B cell (primary cell): ENCODE measurements at regions not wholly inside any gene's neighbourhood (a gene's known extent, or its start where the extent isn't known, plus 50 kb on each side); places are given as distances from the start of the nearest gene placed in this dataset.

ENCODE experiments used
- ATAC-seq: fragments of 200-7000 bp; cut with Tn5 transposase; one replicate; pipeline ENCODE4 v1.10.0; 2021; ENCODE audit warnings: low read depth, mild to moderate bottlenecking, moderate number of reproducible peaks, moderate library complexity
- CTCF ChIA-PET: fragments of 350-600 bp; sonication (Branson Sonifier 250); formaldehyde crosslinking; loops from one replicate; lab custom pipeline; 2021; ENCODE audit warnings: antibody characterized with exemption, inconsistent platforms; lab: Charles Lee
- POLR2A ChIA-PET: fragments of 350-600 bp; sonication (Branson Sonifier 250); formaldehyde crosslinking; loops from one replicate; lab custom pipeline; 2021; ENCODE audit warnings: antibody characterized with exemption; lab: Charles Lee
- DNase-seq: peaks from one replicate; pipeline ENCODE4 v3.0.0; 2013
- H2AFZ ChIP-seq: 2 replicates; pipeline ENCODE4 v1.6.1; 2012; ENCODE audit warnings: mild to moderate bottlenecking, low read depth, low read length; ENCODE audit not compliant: insufficient read depth, poor library complexity, severe bottlenecking
- H3K27ac ChIP-seq, 2 donors: 1 replicate in 1 of 2; 2 replicates in 1 of 2; pipeline ENCODE4 v1.5.1; 2012 to 2013; ENCODE audit warnings: low read length in 2 of 2, mild to moderate bottlenecking in 2 of 2, moderate library complexity in 1 of 2
- H3K27me3 ChIP-seq, 4 experiments: fragments of 200-600 bp in 1 of 4; sonication (generic) in 1 of 4; replicated peaks in 1 of 4; 1 replicate in 2 of 4; 2 replicates in 2 of 4; pipeline versions ENCODE4 v1.6.1 to v1.7.0; 2013 to 2016; ENCODE audit warnings: low read length in 3 of 4, mild to moderate bottlenecking in 2 of 4, mixed read lengths in 1 of 4, moderate library complexity in 1 of 4; ENCODE audit not compliant: insufficient read depth in 4 of 4, control insufficient read depth in 3 of 4; ENCODE audit errors: control extremely low read depth in 1 of 4
- H3K36me3 ChIP-seq, 2 experiments: replicated peaks in 1 of 2; 1 replicate in 1 of 2; 2 replicates in 1 of 2; pipeline versions ENCODE4 v1.6.1 to v1.7.1; 2013; ENCODE audit warnings: low read length in 1 of 2; ENCODE audit not compliant: insufficient read depth in 2 of 2, control insufficient read depth in 1 of 2; ENCODE audit errors: control extremely low read depth in 1 of 2, extremely low read depth in 1 of 2
- H3K4me1 ChIP-seq, 2 donors: fragments of 200-600 bp in 1 of 2; sonication (generic) in 1 of 2; 1 replicate in 1 of 2; 2 replicates in 1 of 2; pipeline versions ENCODE4 v1.5.1 to v1.6.1; 2013 to 2017; ENCODE audit warnings: low read length in 2 of 2; ENCODE audit not compliant: control insufficient read depth in 2 of 2, insufficient read depth in 2 of 2
- H3K4me2 ChIP-seq: replicated peaks from 2 replicates; pipeline ENCODE3; 2012; ENCODE audit warnings: mild to moderate bottlenecking, low read depth, low read length; ENCODE audit not compliant: poor library complexity, severe bottlenecking
- H3K4me3 ChIP-seq, 5 experiments: fragments of 200-600 bp in 1 of 5; sonication (generic) in 1 of 5; 1 replicate in 3 of 5; 2 replicates in 2 of 5; pipeline versions ENCODE4 v1.5.1 to v1.7.0; 2011 to 2016; ENCODE audit warnings: low read length in 4 of 5, mild to moderate bottlenecking in 4 of 5, low read depth in 2 of 5, control low read depth in 1 of 5, moderate library complexity in 1 of 5; ENCODE audit not compliant: insufficient read depth in 1 of 5; ENCODE audit errors: control extremely low read depth in 1 of 5, extremely low read depth in 1 of 5
- H3K79me2 ChIP-seq: fragments of 200-600 bp; sonication (generic); one replicate; pipeline ENCODE4 v1.6.0; 2016; ENCODE audit warnings: low read length; ENCODE audit not compliant: control insufficient read depth, insufficient read depth
- H3K9ac ChIP-seq: fragments of 200-600 bp; sonication (generic); 2 replicates; pipeline ENCODE4 v1.6.1; 2017; ENCODE audit warnings: mild to moderate bottlenecking, low read length, moderate library complexity
- H3K9me3 ChIP-seq, 3 donors: one replicate each; pipeline versions ENCODE4 v1.6.1 to v1.7.1; 2013; ENCODE audit warnings: low read length in 2 of 3; ENCODE audit not compliant: control insufficient read depth in 2 of 3, insufficient read depth in 1 of 3; ENCODE audit errors: control extremely low read depth in 1 of 3
- H4K20me1 ChIP-seq: 2 replicates; pipeline ENCODE4 v1.6.0; 2012; ENCODE audit warnings: mild to moderate bottlenecking, low read length; ENCODE audit not compliant: insufficient read depth, control insufficient read depth, poor library complexity, severe bottlenecking
- H3K27ac Mint-ChIP-seq: one replicate; pipeline ENCODE4 v1.8.0; 2021; ENCODE audit warnings: mixed read lengths
- H3K27me3 Mint-ChIP-seq: one replicate; pipeline ENCODE4 v1.8.0; 2021; ENCODE audit warnings: mixed read lengths
- H3K4me1 Mint-ChIP-seq: one replicate; pipeline ENCODE4 v1.8.0; 2021; ENCODE audit warnings: mixed read lengths
- H3K4me3 Mint-ChIP-seq: one replicate; pipeline ENCODE4 v1.8.0; 2021; ENCODE audit warnings: mixed read lengths
- H3K9me3 Mint-ChIP-seq: one replicate; pipeline ENCODE4 v1.8.0; 2022; ENCODE audit warnings: mixed read lengths; ENCODE audit not compliant: insufficient read depth
- CTCF ChIP-seq: fragments of 200-600 bp; IDR thresholded peaks from one replicate; pipeline ENCODE4 v1.8.0; 2022; ENCODE audit warnings: antibody characterized with exemption, mild to moderate bottlenecking
- EZH2 ChIP-seq: IDR thresholded peaks from 2 replicates; pipeline ENCODE4 v1.6.1; 2012; ENCODE audit warnings: borderline replicate concordance, low read depth, mild to moderate bottlenecking, moderate library complexity, low read length; ENCODE audit not compliant: insufficient read depth, poor library complexity, severe bottlenecking
- WGBS: methylation state at CpG from one replicate; pipeline ENCODE4 v1.1.5; 2013; ENCODE audit warnings: missing lambda C conversion rate; ENCODE audit not compliant: insufficient coverage; 5-methylcytosine and 5-hydroxymethylcytosine counted together
- intact Hi-C: fragments of 100-400 bp; cut with micrococcal nuclease; formaldehyde crosslinking; loops from one replicate; pipeline ENCODE4 v1.10.0; 2022

- ATAC-seq (no peak), DNase-seq (no peak)
- H3K27me3 ChIP-seq: peaks cover 0 to 3% (median 0%) of the 10 kb centered on the region in 4 experiments
- no peak overlapping the region for H2AFZ ChIP-seq
- no peaks in the 10 kb centered on the region for H3K36me3 ChIP-seq
- H3K27ac ChIP-seq: no peak overlapping the region
- no peak overlapping the region for H3K4me2 ChIP-seq
- H3K9me3 Mint-ChIP-seq: no peaks in the 10 kb centered on the region
- no peaks in the 10 kb centered on the region for H3K9me3 ChIP-seq
- ChIA-PET POLR2A (no interaction called here), CTCF (no interaction called here)
- no peak overlapping the region for H3K4me3 ChIP-seq
- peaks cover 39% of the 10 kb centered on the region for H3K27me3 Mint-ChIP-seq
- H3K4me1 ChIP-seq: no peaks in the 10 kb centered on the region
- H3K9ac ChIP-seq: no peak overlapping the region
- intact Hi-C loops: no loop called here
- H3K27ac Mint-ChIP-seq: no peak overlapping the region
- TF ChIP-seq EZH2: no peak
- no peak for TF ChIP-seq CTCF
- H3K4me3 Mint-ChIP-seq: no peak overlapping the region
- WGBS: 97% methylated on average over 5 of the region's 5 CpGs
- no peaks in the 10 kb centered on the region for H3K4me1 Mint-ChIP-seq
- no peaks in the 10 kb centered on the region for H4K20me1 ChIP-seq
- H3K79me2 ChIP-seq: no peaks in the 10 kb centered on the region
These were observed 50.9 kb upstream of the GJA5 start for GRCh38 chr1:147811273-147811672.

- Mint-ChIP-seq H3K4me3 (no peak overlapping the region), H3K27me3 (peaks cover 42% of the 10 kb centered on the region), H3K4me1 (no peaks in the 10 kb centered on the region), H3K9me3 (no peaks in the 10 kb centered on the region), H3K27ac (no peak overlapping the region)
- Histone ChIP-seq H3K4me3 (no peak overlapping the region), H4K20me1 (no peaks in the 10 kb centered on the region), H2AFZ (no peak overlapping the region), H3K27me3 (peaks cover 0 to 3% (median 0%) of the 10 kb centered on the region in 4 experiments), H3K9me3 (no peaks in the 10 kb centered on the region), H3K4me1 (no peaks in the 10 kb centered on the region), H3K36me3 (no peaks in the 10 kb centered on the region), H3K9ac (no peak overlapping the region), H3K79me2 (no peaks in the 10 kb centered on the region), H3K4me2 (no peak overlapping the region), H3K27ac (no peak overlapping the region)
- TF ChIP-seq EZH2 (no peak), CTCF (no peak)
- intact Hi-C loops: no loop called here
- ATAC-seq: no peak
- CTCF ChIA-PET: no interaction called here
- WGBS: 76% methylated on average over 2 of the region's 3 CpGs
- POLR2A ChIA-PET: no interaction called here
- no peak for DNase-seq
These were observed 51.3 kb upstream of the GJA5 start for GRCh38 chr1:147811751-147812150.
